RWPE2 (cell line): ENCODE measurements at regions not wholly inside any gene's neighbourhood (a gene's known extent, or its start where the extent isn't known, plus 50 kb on each side); places are given as distances from the start of the nearest gene placed in this dataset.
A peak's percentile ranks its signal among the peaks of the same experiment; 100 is the strongest.
"Not testable (repeated sequence)": the region's sequence is repeated elsewhere in the genome, so short reads cannot be mapped to it uniquely, and the experiment has no call there.

Experiments used
- ATAC-seq: fragments of 200-7000 bp; cut with Tn5 transposase; 3 replicates; pipeline ENCODE4 v1.9.1; 2021; ENCODE audit warnings: low read depth
- DNase-seq: peaks from one replicate; pipeline ENCODE4 v3.0.0-alpha.2; 2020; ENCODE audit warnings: low spot score
- H3K27ac ChIP-seq: fragments of 450-650 bp; 2 replicates; pipeline ENCODE4 v1.5.1; 2017; ENCODE audit warnings: mild to moderate bottlenecking; ENCODE audit not compliant: poor library complexity, severe bottlenecking
- H3K27me3 ChIP-seq: fragments of 250-450 bp; sonication (Bioruptor Pico); 2 replicates; pipeline ENCODE4 v1.5.1; 2021; ENCODE audit warnings: mild to moderate bottlenecking, moderate library complexity; ENCODE audit not compliant: insufficient read depth, poor library complexity, severe bottlenecking
- H3K36me3 ChIP-seq: fragments of 250-450 bp; sonication (Bioruptor Pico); 2 replicates; pipeline ENCODE4 v1.5.1; 2020; ENCODE audit warnings: low read depth, mild to moderate bottlenecking, moderate library complexity
- H3K4me1 ChIP-seq: fragments of 250-450 bp; sonication (Bioruptor Pico); 2 replicates; pipeline ENCODE4 v1.5.1; 2021; ENCODE audit warnings: mild to moderate bottlenecking, moderate library complexity; ENCODE audit not compliant: insufficient read depth, poor library complexity, severe bottlenecking
- H3K4me3 ChIP-seq: fragments of 250-450 bp; sonication (Bioruptor Pico); 2 replicates; pipeline ENCODE4 v1.5.1; 2021; ENCODE audit warnings: mild to moderate bottlenecking, moderate library complexity; ENCODE audit not compliant: severe bottlenecking
- H3K9me3 ChIP-seq: fragments of 250-450 bp; sonication (Bioruptor Pico); 2 replicates; pipeline ENCODE4 v1.5.1; 2021; ENCODE audit warnings: mild to moderate bottlenecking, moderate library complexity; ENCODE audit not compliant: severe bottlenecking
- TF ChIP-seq, protein P1 (sequence below): fragments of 450-650 bp; IDR thresholded peaks from one replicate; pipeline ENCODE4 v1.5.1; 2017; ENCODE audit warnings: mild to moderate bottlenecking, moderate library complexity; ENCODE audit not compliant: poor library complexity, severe bottlenecking

DNA sequence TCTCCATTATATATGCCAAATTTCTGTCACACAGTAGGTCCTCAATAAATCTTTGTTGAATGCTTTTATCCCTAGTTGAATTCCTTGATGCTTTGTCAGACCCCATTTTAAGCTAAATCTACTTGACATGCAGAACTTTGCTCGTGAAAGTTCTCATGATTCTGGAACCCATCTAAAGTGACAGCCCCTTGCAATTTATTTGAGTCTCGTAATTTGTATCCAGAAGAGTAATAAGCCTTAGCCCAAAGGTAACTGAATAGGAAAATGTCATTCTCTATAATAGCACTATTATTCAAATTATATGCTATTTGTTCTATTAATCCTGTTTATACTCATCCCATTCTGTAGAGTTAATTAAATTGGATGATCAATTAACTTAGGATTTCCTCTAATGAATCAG lies 466.6 kb upstream of the OLFM3 start:
- H3K4me3 ChIP-seq = no peak overlapping the region
- no peaks in the 10 kb centered on the region for H3K27me3 ChIP-seq
- H3K4me1 ChIP-seq = no peaks in the 10 kb centered on the region
- ATAC-seq = no peak
- TF ChIP-seq, protein P1, sequence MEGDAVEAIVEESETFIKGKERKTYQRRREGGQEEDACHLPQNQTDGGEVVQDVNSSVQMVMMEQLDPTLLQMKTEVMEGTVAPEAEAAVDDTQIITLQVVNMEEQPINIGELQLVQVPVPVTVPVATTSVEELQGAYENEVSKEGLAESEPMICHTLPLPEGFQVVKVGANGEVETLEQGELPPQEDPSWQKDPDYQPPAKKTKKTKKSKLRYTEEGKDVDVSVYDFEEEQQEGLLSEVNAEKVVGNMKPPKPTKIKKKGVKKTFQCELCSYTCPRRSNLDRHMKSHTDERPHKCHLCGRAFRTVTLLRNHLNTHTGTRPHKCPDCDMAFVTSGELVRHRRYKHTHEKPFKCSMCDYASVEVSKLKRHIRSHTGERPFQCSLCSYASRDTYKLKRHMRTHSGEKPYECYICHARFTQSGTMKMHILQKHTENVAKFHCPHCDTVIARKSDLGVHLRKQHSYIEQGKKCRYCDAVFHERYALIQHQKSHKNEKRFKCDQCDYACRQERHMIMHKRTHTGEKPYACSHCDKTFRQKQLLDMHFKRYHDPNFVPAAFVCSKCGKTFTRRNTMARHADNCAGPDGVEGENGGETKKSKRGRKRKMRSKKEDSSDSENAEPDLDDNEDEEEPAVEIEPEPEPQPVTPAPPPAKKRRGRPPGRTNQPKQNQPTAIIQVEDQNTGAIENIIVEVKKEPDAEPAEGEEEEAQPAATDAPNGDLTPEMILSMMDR = no peak
- no peaks in the 10 kb centered on the region for H3K36me3 ChIP-seq
- H3K27ac ChIP-seq = no peak overlapping the region
- DNase-seq = no peak
- H3K9me3 ChIP-seq = no peaks in the 10 kb centered on the region

DNA sequence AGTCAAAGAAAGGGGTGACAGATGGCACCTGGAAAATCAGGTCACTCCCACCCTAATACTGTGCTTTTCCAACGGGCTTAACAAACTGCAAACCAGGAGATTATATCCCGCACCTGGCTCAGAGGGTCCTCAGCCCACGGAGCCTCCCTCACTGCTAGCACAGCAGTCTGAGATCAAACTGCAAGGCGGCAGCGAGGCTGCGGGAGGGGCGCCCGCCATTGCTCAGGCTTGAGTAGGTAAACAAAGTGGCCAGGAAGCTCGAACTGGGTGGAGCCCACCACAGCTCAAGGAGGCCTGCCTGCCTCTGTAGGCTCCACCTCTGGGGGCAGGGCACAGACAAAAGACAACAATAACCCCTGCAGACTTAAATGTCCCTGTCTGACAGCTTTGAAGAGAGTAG lies 445.6 kb upstream of the OLFM3 start:
- H3K36me3 ChIP-seq, H3K4me3 ChIP-seq, H3K4me1 ChIP-seq, H3K27me3 ChIP-seq, H3K27ac ChIP-seq, DNase-seq, H3K9me3 ChIP-seq, ATAC-seq: not testable (repeated sequence)

DNA sequence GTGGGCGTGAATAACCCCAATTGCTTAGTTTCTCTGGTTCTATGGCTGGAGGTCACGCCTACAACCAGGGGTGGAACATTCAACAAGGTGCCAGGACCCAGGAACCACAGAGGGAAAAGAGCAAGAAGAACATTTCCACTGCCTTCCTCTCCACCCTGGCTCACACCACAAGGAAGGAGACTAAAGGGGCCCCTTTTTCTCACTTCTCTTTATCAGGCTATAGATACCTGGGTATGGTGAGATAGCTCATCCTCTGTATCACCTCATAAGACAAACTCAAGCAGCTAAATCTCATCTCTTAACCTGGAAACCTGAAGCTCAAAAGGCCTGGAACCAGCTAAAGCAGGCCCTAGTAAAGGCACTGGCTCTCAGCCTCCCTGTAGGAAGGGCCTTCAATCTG lies 438.8 kb upstream of the OLFM3 start:
- no peak for ATAC-seq
- H3K36me3 ChIP-seq = no peaks in the 10 kb centered on the region
- H3K4me1 ChIP-seq = no peaks in the 10 kb centered on the region
- H3K4me3 ChIP-seq = no peak overlapping the region
- no peak overlapping the region for H3K27ac ChIP-seq
- H3K9me3 ChIP-seq = no peaks in the 10 kb centered on the region
- TF ChIP-seq, protein P1 = no peak
- H3K27me3 ChIP-seq = no peaks in the 10 kb centered on the region
- DNase-seq = no peak

DNA sequence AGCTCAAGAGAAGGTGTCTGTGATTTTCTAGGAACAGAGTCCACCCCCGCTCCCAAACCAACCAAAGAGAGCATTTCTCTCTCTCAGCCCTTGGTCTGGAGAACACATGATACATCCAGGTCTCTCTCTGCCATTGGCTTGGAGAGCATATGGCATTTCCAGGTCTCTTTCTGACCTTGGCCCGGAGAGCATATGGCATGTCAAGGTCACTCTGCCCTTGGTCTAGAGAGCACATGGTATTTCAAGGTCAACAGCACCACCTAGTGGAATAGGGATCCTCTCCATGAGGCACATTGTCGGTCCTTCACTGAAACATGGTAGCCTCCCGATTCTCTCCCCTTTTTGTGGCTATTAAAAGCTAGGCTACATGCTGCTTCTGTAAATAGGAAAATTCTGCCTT lies 437.7 kb upstream of the OLFM3 start:
- no peak for ATAC-seq
- H3K27ac ChIP-seq = no peak overlapping the region
- no peak for DNase-seq
- TF ChIP-seq, protein P1 = peak; percentile 44
- no peaks in the 10 kb centered on the region for H3K9me3 ChIP-seq
- H3K4me1 ChIP-seq = no peaks in the 10 kb centered on the region
- no peak overlapping the region for H3K4me3 ChIP-seq
- no peaks in the 10 kb centered on the region for H3K36me3 ChIP-seq
- H3K27me3 ChIP-seq = no peaks in the 10 kb centered on the region

DNA sequence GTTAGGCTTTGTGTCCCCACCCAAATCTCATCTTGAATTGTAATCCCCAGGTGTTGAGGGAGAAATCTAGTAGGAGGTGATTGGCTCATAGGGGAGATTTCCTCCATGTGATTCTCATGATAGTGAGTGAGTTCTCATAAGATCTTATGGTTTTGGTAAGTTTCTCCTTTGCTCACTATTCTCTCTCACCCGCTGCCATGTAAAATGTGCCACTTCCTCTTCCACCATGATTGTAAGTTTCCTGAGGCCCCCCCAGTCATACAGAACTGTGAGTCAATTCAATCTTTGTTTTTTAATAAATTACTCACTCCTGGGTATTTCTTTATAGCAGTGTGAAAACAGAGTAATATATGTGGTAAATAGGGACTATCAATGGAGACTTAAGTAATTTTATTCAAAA lies 434.5 kb upstream of the OLFM3 start:
- no peak for DNase-seq
- Histone ChIP-seq H3K36me3 (no peaks in the 10 kb centered on the region), H3K4me3 (no peak overlapping the region), H3K27ac (no peak overlapping the region), H3K4me1 (no peaks in the 10 kb centered on the region), H3K9me3 (no peaks in the 10 kb centered on the region), H3K27me3 (no peaks in the 10 kb centered on the region)
- ATAC-seq = no peak
- TF ChIP-seq, protein P1 = no peak

DNA sequence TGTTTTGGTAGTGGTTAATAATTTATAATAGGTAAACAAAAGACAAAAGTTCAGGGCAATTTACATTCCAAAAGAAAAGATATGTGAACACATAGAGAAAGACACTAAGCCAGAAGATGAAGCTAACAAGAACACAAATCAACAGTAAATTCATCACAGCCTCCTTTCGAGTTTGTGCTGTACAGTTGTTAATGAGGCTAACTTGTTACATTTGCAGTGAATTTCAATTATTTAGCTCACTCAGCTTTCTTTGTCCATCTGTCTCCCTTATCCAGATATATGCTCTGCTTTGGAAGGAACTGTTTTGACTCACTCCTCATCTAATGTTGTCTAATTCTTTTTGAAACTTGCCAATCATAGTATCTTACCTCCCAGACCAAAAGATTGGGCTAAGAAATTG lies 423.3 kb upstream of the OLFM3 start:
- Histone ChIP-seq H3K4me3 (no peak overlapping the region), H3K9me3 (no peaks in the 10 kb centered on the region), H3K36me3 (no peaks in the 10 kb centered on the region), H3K4me1 (no peaks in the 10 kb centered on the region), H3K27me3 (peaks cover 4% of the 10 kb centered on the region), H3K27ac (no peak overlapping the region)
- ATAC-seq = no peak
- TF ChIP-seq, protein P1 = no peak
- DNase-seq = no peak
